GM10266 (cell line): ENCODE measurements at regions not wholly inside any gene's neighbourhood (a gene's known extent, or its start where the extent isn't known, plus 50 kb on each side); places are given as distances from the start of the nearest gene placed in this dataset.
"Not testable (repeated sequence)": the region's sequence is repeated elsewhere in the genome, so short reads cannot be mapped to it uniquely, and the experiment has no call there.

Experiments
- DNase-seq: peaks from one replicate; pipeline ENCODE4 v3.0.0; 2012; ENCODE audit errors: extremely low spot score
- CTCF ChIP-seq: IDR thresholded peaks from 2 replicates; pipeline ENCODE4 v1.5.1; 2012; ENCODE audit warnings: mild to moderate bottlenecking, low read depth; ENCODE audit not compliant: control insufficient read depth, insufficient read depth; ENCODE audit errors: missing control alignments

- TF ChIP-seq CTCF: no peak
- DNase-seq: no peak
Measured at GRCh38 chrX:138875472-138875871, 164.0 kb upstream of the FGF13 start.

GRCh38 chrX:138874271-138874935, 162.9 kb upstream of the FGF13 start:
- no peak for TF ChIP-seq CTCF
- no peak for DNase-seq

- not testable (repeated sequence) for DNase-seq
Measured at GRCh38 chrX:138873640-138874039, 162.1 kb upstream of the FGF13 start.

GRCh38 chrX:138872537-138872936, 161.0 kb upstream of the FGF13 start:
- no peak for TF ChIP-seq CTCF
- DNase-seq: no peak

GRCh38 chrX:138871739-138872138, 160.2 kb upstream of the FGF13 start:
- no peak for DNase-seq

GRCh38 chrX:138866643-138867042, 155.1 kb upstream of the FGF13 start:
- no peak for TF ChIP-seq CTCF
- no peak for DNase-seq

More at GRCh38 chrX:138871739-138872138, 160.2 kb upstream of the FGF13 start:
- no peak for TF ChIP-seq CTCF

- no peak for TF ChIP-seq CTCF
- DNase-seq: no peak
Measured at GRCh38 chrX:138865093-138865649, 153.7 kb upstream of the FGF13 start.

- no peak for TF ChIP-seq CTCF
- DNase-seq: no peak
Measured at GRCh38 chrX:138859421-138859820, 147.9 kb upstream of the FGF13 start.
